ENCODE measurements at regions not wholly inside any gene's neighbourhood (a gene's known extent, or its start where the extent isn't known, plus 50 kb on each side); places are given as distances from the start of the nearest gene placed in this dataset.

- TF ChIP-seq, protein P1, sequence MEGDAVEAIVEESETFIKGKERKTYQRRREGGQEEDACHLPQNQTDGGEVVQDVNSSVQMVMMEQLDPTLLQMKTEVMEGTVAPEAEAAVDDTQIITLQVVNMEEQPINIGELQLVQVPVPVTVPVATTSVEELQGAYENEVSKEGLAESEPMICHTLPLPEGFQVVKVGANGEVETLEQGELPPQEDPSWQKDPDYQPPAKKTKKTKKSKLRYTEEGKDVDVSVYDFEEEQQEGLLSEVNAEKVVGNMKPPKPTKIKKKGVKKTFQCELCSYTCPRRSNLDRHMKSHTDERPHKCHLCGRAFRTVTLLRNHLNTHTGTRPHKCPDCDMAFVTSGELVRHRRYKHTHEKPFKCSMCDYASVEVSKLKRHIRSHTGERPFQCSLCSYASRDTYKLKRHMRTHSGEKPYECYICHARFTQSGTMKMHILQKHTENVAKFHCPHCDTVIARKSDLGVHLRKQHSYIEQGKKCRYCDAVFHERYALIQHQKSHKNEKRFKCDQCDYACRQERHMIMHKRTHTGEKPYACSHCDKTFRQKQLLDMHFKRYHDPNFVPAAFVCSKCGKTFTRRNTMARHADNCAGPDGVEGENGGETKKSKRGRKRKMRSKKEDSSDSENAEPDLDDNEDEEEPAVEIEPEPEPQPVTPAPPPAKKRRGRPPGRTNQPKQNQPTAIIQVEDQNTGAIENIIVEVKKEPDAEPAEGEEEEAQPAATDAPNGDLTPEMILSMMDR (conservative IDR thresholded peaks at IDR 0.05; ENCODE audit: low read depth in 2 of 2) = no peak
- TF ChIP-seq POLR2AphosphoS5 (IDR thresholded peaks at IDR 0.05; ENCODE audit: low read depth) = no peak
Measured at GRCh38 chr18:40612356-40612755, 1342.7 kb upstream of the PIK3C3 start.

Data from GM23338 (cell line).